ENCODE measurements at regions not wholly inside any gene's neighbourhood (a gene's known extent, or its start where the extent isn't known, plus 50 kb on each side); places are given as distances from the start of the nearest gene placed in this dataset.

DNA sequence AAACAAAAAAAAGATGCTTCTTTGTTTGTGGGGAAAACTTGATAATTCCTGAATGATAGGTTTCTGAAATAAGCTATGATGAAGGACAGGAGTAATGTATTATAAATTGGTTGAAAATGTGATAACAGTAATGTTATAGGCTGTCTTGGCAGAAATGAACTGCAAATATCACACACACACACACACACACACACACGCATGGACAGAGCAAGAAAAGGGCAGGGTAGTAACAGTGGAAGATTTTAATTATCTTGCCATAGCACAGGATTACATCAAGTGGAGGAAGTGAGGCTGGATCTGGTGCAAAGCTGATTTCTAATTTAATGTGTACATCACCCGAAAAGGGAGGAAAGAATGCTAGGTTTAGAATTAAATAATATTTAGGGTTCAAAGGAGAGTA lies 97.5 kb upstream of the CXXC4 start:
- WGBS, 2 donors: 77 to 88% methylated on average over 2 of the region's 2 CpGs
- Histone ChIP-seq H3K27me3 (ENCODE audit: control insufficient read depth in 1 of 2, insufficient read depth in 2 of 2, low read length in 2 of 2) (no peaks in the 10 kb centered on the region), H3K4me3 (ENCODE audit: low read depth in 1 of 2, low read length in 2 of 2) (no peak overlapping the region), H3K4me1 (ENCODE audit: control insufficient read depth in 2 of 2, insufficient read depth in 2 of 2, low read length in 1 of 2) (no peaks in the 10 kb centered on the region), H3K9me3 (ENCODE audit: control insufficient read depth in 2 of 2, insufficient read depth in 1 of 2, low read depth in 1 of 2, low read length in 1 of 2) (no peaks in the 10 kb centered on the region), H3K36me3 (ENCODE audit: control insufficient read depth in 2 of 2, insufficient read depth in 2 of 2, low read length in 1 of 2) (no peaks in the 10 kb centered on the region), H3K27ac (ENCODE audit: low read depth in 2 of 2, low read length in 1 of 2) (no peak overlapping the region)

GRCh38 chr4:104593019-104593418 lies 98.3 kb upstream of the CXXC4 start:
- H3K27ac ChIP-seq (ENCODE audit: low read depth in 2 of 2, low read length in 1 of 2): no peak overlapping the region
- H3K4me1 ChIP-seq (ENCODE audit: control insufficient read depth in 2 of 2, insufficient read depth in 2 of 2, low read length in 1 of 2): no peaks in the 10 kb centered on the region
- no peaks in the 10 kb centered on the region for H3K9me3 ChIP-seq (ENCODE audit: control insufficient read depth in 2 of 2, insufficient read depth in 1 of 2, low read depth in 1 of 2, low read length in 1 of 2)
- H3K4me3 ChIP-seq (ENCODE audit: low read depth in 1 of 2, low read length in 2 of 2): no peak overlapping the region
- WGBS, 2 donors: 59 to 64% methylated on average over 7 of the region's 7 CpGs
- no peaks in the 10 kb centered on the region for H3K27me3 ChIP-seq (ENCODE audit: control insufficient read depth in 1 of 2, insufficient read depth in 2 of 2, low read length in 2 of 2)
- H3K36me3 ChIP-seq (ENCODE audit: control insufficient read depth in 2 of 2, insufficient read depth in 2 of 2, low read length in 1 of 2): no peaks in the 10 kb centered on the region

DNA sequence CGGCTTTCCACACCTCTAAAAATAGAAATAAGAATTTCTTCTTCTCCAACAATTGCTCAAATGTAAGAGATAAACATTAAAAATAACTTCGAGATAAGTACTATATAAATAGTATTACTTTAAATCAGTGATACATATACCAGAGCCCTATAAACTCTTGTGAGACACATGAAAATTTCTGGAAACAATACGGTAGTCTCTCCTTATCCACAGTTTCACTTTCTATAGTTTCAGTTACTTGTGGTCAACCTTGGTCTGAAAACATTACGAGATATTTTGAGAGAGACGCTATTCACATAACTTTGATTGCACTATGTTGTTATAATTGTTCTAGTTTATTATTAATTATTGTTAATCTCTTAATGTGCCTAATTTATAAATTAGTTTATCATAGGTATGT lies 101.5 kb upstream of the CXXC4 start:
- Histone ChIP-seq H3K27me3 (ENCODE audit: control insufficient read depth in 1 of 2, insufficient read depth in 2 of 2, low read length in 2 of 2) (no peaks in the 10 kb centered on the region), H3K36me3 (ENCODE audit: control insufficient read depth in 2 of 2, insufficient read depth in 2 of 2, low read length in 1 of 2) (no peaks in the 10 kb centered on the region), H3K4me1 (ENCODE audit: control insufficient read depth in 2 of 2, insufficient read depth in 2 of 2, low read length in 1 of 2) (no peaks in the 10 kb centered on the region), H3K4me3 (ENCODE audit: low read depth in 1 of 2, low read length in 2 of 2) (no peak overlapping the region), H3K27ac (ENCODE audit: low read depth in 2 of 2, low read length in 1 of 2) (no peak overlapping the region), H3K9me3 (ENCODE audit: control insufficient read depth in 2 of 2, insufficient read depth in 1 of 2, low read depth in 1 of 2, low read length in 1 of 2) (no peaks in the 10 kb centered on the region)
- WGBS, 2 donors: 62 to 82% methylated on average over 5 of the region's 5 CpGs

- Histone ChIP-seq H3K4me3 (ENCODE audit: low read depth in 1 of 2, low read length in 2 of 2) (no peak overlapping the region), H3K4me1 (ENCODE audit: control insufficient read depth in 2 of 2, insufficient read depth in 2 of 2, low read length in 1 of 2) (no peaks in the 10 kb centered on the region), H3K9me3 (ENCODE audit: control insufficient read depth in 2 of 2, insufficient read depth in 1 of 2, low read depth in 1 of 2, low read length in 1 of 2) (no peaks in the 10 kb centered on the region), H3K27ac (ENCODE audit: low read depth in 2 of 2, low read length in 1 of 2) (no peak overlapping the region), H3K36me3 (ENCODE audit: control insufficient read depth in 2 of 2, insufficient read depth in 2 of 2, low read length in 1 of 2) (no peaks in the 10 kb centered on the region), H3K27me3 (ENCODE audit: control insufficient read depth in 1 of 2, insufficient read depth in 2 of 2, low read length in 2 of 2) (no peaks in the 10 kb centered on the region)
- WGBS, 2 donors: 68 to 79% methylated on average over 1 of the region's 1 CpG
Measured at GRCh38 chr4:104615496-104615895, 120.8 kb upstream of the CXXC4 start.

DNA sequence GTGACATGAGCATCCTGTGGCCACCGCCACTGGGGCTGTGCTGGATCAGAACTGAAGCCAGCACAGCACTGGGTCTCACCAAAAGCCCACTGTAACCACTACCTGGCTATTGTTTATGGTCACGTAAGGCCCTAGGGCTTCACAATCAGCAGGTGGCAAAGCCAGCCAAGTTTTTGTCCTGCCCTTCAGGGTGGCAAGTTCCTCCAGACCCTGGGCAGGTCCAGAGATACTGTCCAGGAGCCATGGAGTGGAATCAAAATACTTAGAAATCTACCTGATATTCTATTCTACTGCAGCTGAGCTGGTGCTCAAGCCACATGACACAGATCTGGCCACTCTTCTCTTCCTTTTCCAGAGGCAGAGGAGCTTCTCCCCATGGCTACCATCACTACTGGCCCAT lies 121.2 kb upstream of the CXXC4 start:
- Histone ChIP-seq H3K4me1 (ENCODE audit: control insufficient read depth in 2 of 2, insufficient read depth in 2 of 2, low read length in 1 of 2) (no peaks in the 10 kb centered on the region), H3K27ac (ENCODE audit: low read depth in 2 of 2, low read length in 1 of 2) (no peak overlapping the region), H3K36me3 (ENCODE audit: control insufficient read depth in 2 of 2, insufficient read depth in 2 of 2, low read length in 1 of 2) (no peaks in the 10 kb centered on the region), H3K4me3 (ENCODE audit: low read depth in 1 of 2, low read length in 2 of 2) (no peak overlapping the region), H3K27me3 (ENCODE audit: control insufficient read depth in 1 of 2, insufficient read depth in 2 of 2, low read length in 2 of 2) (no peaks in the 10 kb centered on the region), H3K9me3 (ENCODE audit: control insufficient read depth in 2 of 2, insufficient read depth in 1 of 2, low read depth in 1 of 2, low read length in 1 of 2) (no peaks in the 10 kb centered on the region)
- 83 to 97% methylated on average over 2 of the region's 2 CpGs for WGBS, 2 donors

- Histone ChIP-seq H3K27me3 (ENCODE audit: control insufficient read depth in 1 of 2, insufficient read depth in 2 of 2, low read length in 2 of 2) (no peaks in the 10 kb centered on the region), H3K27ac (ENCODE audit: low read depth in 2 of 2, low read length in 1 of 2) (no peak overlapping the region), H3K9me3 (ENCODE audit: control insufficient read depth in 2 of 2, insufficient read depth in 1 of 2, low read depth in 1 of 2, low read length in 1 of 2) (no peaks in the 10 kb centered on the region), H3K36me3 (ENCODE audit: control insufficient read depth in 2 of 2, insufficient read depth in 2 of 2, low read length in 1 of 2) (no peaks in the 10 kb centered on the region), H3K4me1 (ENCODE audit: control insufficient read depth in 2 of 2, insufficient read depth in 2 of 2, low read length in 1 of 2) (no peaks in the 10 kb centered on the region), H3K4me3 (ENCODE audit: low read depth in 1 of 2, low read length in 2 of 2) (no peak overlapping the region)
- WGBS, 2 donors: 58 to 66% methylated on average over 6 of the region's 6 CpGs
Measured at GRCh38 chr4:104616401-104616820, 121.7 kb upstream of the CXXC4 start.

DNA sequence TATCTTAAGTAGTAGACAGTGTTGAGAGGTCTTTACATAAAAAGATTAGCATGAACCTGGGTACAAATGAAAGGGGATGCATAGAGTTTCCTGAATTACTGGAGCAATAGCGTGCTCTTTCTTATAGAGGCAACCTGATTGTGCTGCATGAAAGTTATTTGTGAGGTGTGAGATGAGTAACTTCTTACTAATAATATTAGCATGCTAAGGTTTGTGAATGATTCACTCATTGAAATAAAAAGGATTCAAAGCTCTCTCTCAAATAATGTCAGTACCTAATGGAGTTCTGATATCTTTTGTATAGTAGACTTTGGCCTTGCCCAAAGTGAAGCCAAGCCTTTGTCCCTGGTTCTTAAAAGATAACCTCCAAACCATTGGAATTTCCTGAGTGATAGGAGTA lies 131.0 kb upstream of the CXXC4 start:
- Histone ChIP-seq H3K4me3 (ENCODE audit: low read depth in 1 of 2, low read length in 2 of 2) (no peak overlapping the region), H3K4me1 (ENCODE audit: control insufficient read depth in 2 of 2, insufficient read depth in 2 of 2, low read length in 1 of 2) (no peaks in the 10 kb centered on the region), H3K36me3 (ENCODE audit: control insufficient read depth in 2 of 2, insufficient read depth in 2 of 2, low read length in 1 of 2) (no peaks in the 10 kb centered on the region), H3K27ac (ENCODE audit: low read depth in 2 of 2, low read length in 1 of 2) (no peak overlapping the region), H3K27me3 (ENCODE audit: control insufficient read depth in 1 of 2, insufficient read depth in 2 of 2, low read length in 2 of 2) (no peaks in the 10 kb centered on the region), H3K9me3 (ENCODE audit: control insufficient read depth in 2 of 2, insufficient read depth in 1 of 2, low read depth in 1 of 2, low read length in 1 of 2) (no peaks in the 10 kb centered on the region)
- WGBS, 2 donors: 87 to 88% methylated on average over 1 of the region's 1 CpG

DNA sequence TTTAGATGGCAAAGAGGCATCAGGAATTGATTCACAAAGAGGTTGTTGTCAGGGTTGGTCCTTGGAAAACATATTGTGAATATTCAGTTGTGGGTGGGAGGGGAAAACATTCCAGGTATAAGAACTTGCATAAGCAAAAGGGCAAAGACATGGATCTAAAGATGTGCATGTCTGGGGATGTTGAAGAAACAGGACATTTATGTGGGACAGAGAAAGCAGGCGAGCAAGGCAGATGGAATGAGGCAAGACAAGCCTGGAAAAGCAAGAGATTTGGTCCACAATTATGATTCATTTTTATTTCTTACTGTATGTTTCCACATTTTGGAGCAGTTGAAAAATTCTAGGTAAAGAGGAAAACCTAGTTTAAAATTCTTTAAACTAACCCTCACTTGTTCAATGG lies 134.9 kb upstream of the CXXC4 start:
- H3K4me1 ChIP-seq (ENCODE audit: control insufficient read depth in 2 of 2, insufficient read depth in 2 of 2, low read length in 1 of 2): no peaks in the 10 kb centered on the region
- 73 to 78% methylated on average over 1 of the region's 1 CpG for whole genome bisulfite sequencing, 2 donors
- H3K9me3 ChIP-seq (ENCODE audit: control insufficient read depth in 2 of 2, insufficient read depth in 1 of 2, low read depth in 1 of 2, low read length in 1 of 2): no peaks in the 10 kb centered on the region
- H3K27me3 ChIP-seq (ENCODE audit: control insufficient read depth in 1 of 2, insufficient read depth in 2 of 2, low read length in 2 of 2): peaks cover 0 to 1% of the 10 kb centered on the region in 2 donors
- H3K4me3 ChIP-seq (ENCODE audit: low read depth in 1 of 2, low read length in 2 of 2): no peak overlapping the region
- no peak overlapping the region for H3K27ac ChIP-seq (ENCODE audit: low read depth in 2 of 2, low read length in 1 of 2)
- no peaks in the 10 kb centered on the region for H3K36me3 ChIP-seq (ENCODE audit: control insufficient read depth in 2 of 2, insufficient read depth in 2 of 2, low read length in 1 of 2)

DNA sequence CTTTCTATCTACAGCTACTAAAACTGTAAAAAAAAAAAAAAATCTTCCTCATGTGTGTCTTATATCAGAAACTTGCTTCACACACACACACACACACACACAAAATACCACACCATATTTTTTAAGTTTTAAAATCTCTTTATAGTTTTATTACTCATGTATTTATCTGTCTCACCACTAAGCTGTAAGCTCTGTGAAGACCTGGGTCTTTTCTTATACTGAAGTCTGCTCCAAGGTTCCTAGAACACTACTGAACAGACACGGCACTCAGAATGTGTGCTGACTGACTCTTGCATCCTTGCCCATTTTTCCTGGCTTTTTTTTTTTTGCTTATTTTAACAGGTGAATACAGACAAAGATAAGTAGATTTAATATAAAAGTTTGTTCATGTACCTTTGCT lies 135.6 kb upstream of the CXXC4 start:
- WGBS, 2 donors: 84 to 85% methylated on average over 1 of the region's 1 CpG
- Histone ChIP-seq H3K27me3 (ENCODE audit: control insufficient read depth in 1 of 2, insufficient read depth in 2 of 2, low read length in 2 of 2) (peaks cover 0 to 2% of the 10 kb centered on the region in 2 donors), H3K4me1 (ENCODE audit: control insufficient read depth in 2 of 2, insufficient read depth in 2 of 2, low read length in 1 of 2) (no peaks in the 10 kb centered on the region), H3K9me3 (ENCODE audit: control insufficient read depth in 2 of 2, insufficient read depth in 1 of 2, low read depth in 1 of 2, low read length in 1 of 2) (no peaks in the 10 kb centered on the region), H3K27ac (ENCODE audit: low read depth in 2 of 2, low read length in 1 of 2) (no peak overlapping the region), H3K36me3 (ENCODE audit: control insufficient read depth in 2 of 2, insufficient read depth in 2 of 2, low read length in 1 of 2) (no peaks in the 10 kb centered on the region), H3K4me3 (ENCODE audit: low read depth in 1 of 2, low read length in 2 of 2) (no peak overlapping the region)

DNA sequence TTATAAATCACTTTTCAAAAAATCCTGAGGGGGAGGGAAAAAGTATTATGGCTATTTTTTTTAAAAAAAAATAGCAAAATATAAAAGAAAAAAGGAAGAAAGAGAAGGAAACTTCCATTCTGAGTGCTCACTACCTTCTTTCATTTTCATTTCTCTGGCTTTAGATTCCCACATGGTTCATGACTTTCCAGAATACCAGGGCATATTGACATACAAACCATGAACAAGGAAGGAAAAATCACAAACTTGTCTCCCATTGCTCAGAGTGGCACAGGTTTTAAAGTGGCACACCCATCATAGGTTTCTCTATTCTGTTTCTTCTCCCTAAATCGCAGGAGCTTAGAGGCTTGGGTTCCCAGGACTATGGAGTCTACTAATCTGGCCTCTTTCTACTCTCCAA lies 136.3 kb upstream of the CXXC4 start:
- WGBS, 2 donors: 93 to 100% methylated on average over 1 of the region's 1 CpG
- Histone ChIP-seq H3K4me3 (ENCODE audit: low read depth in 1 of 2, low read length in 2 of 2) (no peak overlapping the region), H3K9me3 (ENCODE audit: control insufficient read depth in 2 of 2, insufficient read depth in 1 of 2, low read depth in 1 of 2, low read length in 1 of 2) (no peaks in the 10 kb centered on the region), H3K27me3 (ENCODE audit: control insufficient read depth in 1 of 2, insufficient read depth in 2 of 2, low read length in 2 of 2) (peaks cover 0 to 2% of the 10 kb centered on the region in 2 donors), H3K4me1 (ENCODE audit: control insufficient read depth in 2 of 2, insufficient read depth in 2 of 2, low read length in 1 of 2) (no peaks in the 10 kb centered on the region), H3K27ac (ENCODE audit: low read depth in 2 of 2, low read length in 1 of 2) (no peak overlapping the region), H3K36me3 (ENCODE audit: control insufficient read depth in 2 of 2, insufficient read depth in 2 of 2, low read length in 1 of 2) (no peaks in the 10 kb centered on the region)
